K562 (cell line): ENCODE measurements at regions not wholly inside any gene's neighbourhood (a gene's known extent, or its start where the extent isn't known, plus 50 kb on each side); places are given as distances from the start of the nearest gene placed in this dataset.
"Not testable (repeated sequence)": the region's sequence is repeated elsewhere in the genome, so short reads cannot be mapped to it uniquely, and the experiment has no call there.

Experiments used
- ATAC-seq: fragments of 200-7000 bp; cut with Tn5 transposase; 3 replicates; pipeline ENCODE4 v1.9.1; 2020; ENCODE audit warnings: moderate library complexity
- BruUV-seq: library from RNA; stranded (reverse); fragments of 400-500 nt; replicated peaks from 2 replicates; lab custom pipeline; 2021; lab: Mats Ljungman, UMichigan
- CTCF ChIA-PET: fragments of 300-600 bp; formaldehyde crosslinking; extraction: SDS; loops from one replicate; lab custom pipeline; 2021; ENCODE audit warnings: low intra/inter-chr PET ratio; lab: Yijun Ruan, JAX
- POLR2A ChIA-PET: fragments of 300-600, 350-650 bp; sonication (Branson Sonifier 250); formaldehyde crosslinking; extraction: SDS; loops from one replicate; lab custom pipeline; 2021; ENCODE audit warnings: antibody characterized with exemption, inconsistent platforms; lab: Yijun Ruan, JAX
- DNase-seq, 4 experiments: peaks; one replicate each; pipeline versions ENCODE4 v3.0.0 to v3.0.0-alpha.2; 2011 to 2018; ENCODE audit warnings: low spot score in 3 of 4, mixed read lengths in 3 of 4; ENCODE audit errors: extremely low read depth in 1 of 4
- FAIRE-seq: peaks from 2 replicates; lab custom pipeline; 2011; peaks lifted over from hg19 to GRCh38; lab: Jason Lieb, UNC
- H2AFZ ChIP-seq: 2 replicates; pipeline ENCODE4 v1.6.0; 2011; ENCODE audit warnings: low read depth, low read length, control low read depth, inconsistent platforms
- H3K27ac ChIP-seq: fragments of 200-600 bp; 3 replicates; pipeline ENCODE4 v1.8.0; 2011; ENCODE audit warnings: low read depth, mild to moderate bottlenecking, control low read depth, inconsistent platforms, low read length, moderate library complexity, mixed read lengths; ENCODE audit errors: extremely low read depth
- H3K27me3 ChIP-seq, 2 experiments: fragments of 300-600 bp in 1 of 2; 2 replicates in 1 of 2; 3 replicates in 1 of 2; pipeline versions ENCODE4 v1.6.0 to v1.8.0; 2011; ENCODE audit warnings: inconsistent platforms in 2 of 2, low read length in 2 of 2, mild to moderate bottlenecking in 1 of 2, mixed read lengths in 1 of 2, moderate library complexity in 1 of 2; ENCODE audit not compliant: control insufficient read depth in 2 of 2, insufficient read depth in 2 of 2
- H3K36me3 ChIP-seq: fragments of 300-600 bp; 3 replicates; pipeline ENCODE4 v1.8.0; 2011; ENCODE audit warnings: mild to moderate bottlenecking, low read length, inconsistent platforms; ENCODE audit not compliant: control insufficient read depth, insufficient read depth
- H3K4me1 ChIP-seq, 2 experiments: fragments of 200-600 bp in 1 of 2; replicated peaks in 1 of 2; 2 replicates in 1 of 2; 3 replicates in 1 of 2; pipeline versions ENCODE4 v1.5.1 to v1.8.0; 2011; ENCODE audit warnings: inconsistent platforms in 2 of 2, low read length in 2 of 2, mild to moderate bottlenecking in 1 of 2, mixed read lengths in 1 of 2, moderate library complexity in 1 of 2; ENCODE audit not compliant: control insufficient read depth in 2 of 2, insufficient read depth in 2 of 2
- H3K4me2 ChIP-seq: 2 replicates; pipeline ENCODE4 v1.6.1; 2011; ENCODE audit warnings: low read length, control low read depth, inconsistent platforms, mixed read lengths; ENCODE audit not compliant: insufficient read depth
- H3K4me3 ChIP-seq: fragments of 200-600 bp; sonication (generic), shearing (Covaris generic); 2 replicates; pipeline ENCODE4 v1.5.1; 2016; ENCODE audit warnings: control low read depth, inconsistent platforms
- H3K79me2 ChIP-seq: fragments of 200-600 bp; 3 replicates; pipeline ENCODE4 v1.8.0; 2011; ENCODE audit warnings: low read length, inconsistent platforms; ENCODE audit not compliant: control insufficient read depth, insufficient read depth
- H3K9ac ChIP-seq, 2 experiments: 2 replicates each; pipeline versions ENCODE4 v1.6.0 to v1.6.1; 2011; ENCODE audit warnings: low read depth in 2 of 2, low read length in 2 of 2, control low read depth in 1 of 2, inconsistent platforms in 1 of 2, mild to moderate bottlenecking in 1 of 2, mixed read lengths in 1 of 2; ENCODE audit not compliant: insufficient read depth in 1 of 2
- H3K9me1 ChIP-seq: one replicate; pipeline ENCODE4 v1.6.0; 2011; ENCODE audit warnings: inconsistent platforms, mild to moderate bottlenecking, low read length, moderate library complexity; ENCODE audit not compliant: control insufficient read depth, insufficient read depth
- H3K9me3 ChIP-seq: replicated peaks from 2 replicates; pipeline ENCODE4 v1.5.1; 2011; ENCODE audit warnings: low read depth, low read length, inconsistent platforms; ENCODE audit not compliant: control insufficient read depth, insufficient read depth
- H4K20me1 ChIP-seq: replicated peaks from 2 replicates; pipeline ENCODE4 v1.6.1; 2011; ENCODE audit warnings: low read length, inconsistent platforms, mixed read lengths; ENCODE audit not compliant: control insufficient read depth, insufficient read depth
- HNRNPK ChIP-seq: fragments of 200-400 bp; formaldehyde crosslinking; IDR thresholded peaks from one replicate; pipeline ENCODE4 v1.6.1; 2018; ENCODE audit warnings: mild to moderate bottlenecking, low read depth, low read length; ENCODE audit not compliant: poor library complexity, severe bottlenecking
- PCBP2 ChIP-seq: fragments of 200-400 bp; formaldehyde crosslinking; IDR thresholded peaks from 2 replicates; pipeline ENCODE4 v1.6.1; 2018; ENCODE audit warnings: low read length, low read depth, mild to moderate bottlenecking, moderate library complexity; ENCODE audit not compliant: poor library complexity, severe bottlenecking
- WGBS: fragments of 100-300 bp; shearing (Covaris generic); methylation state at CpG from one replicate; pipeline ENCODE4 v1.1.6; 2016; ENCODE audit warnings: low coverage, mixed read lengths; ENCODE audit not compliant: insufficient coverage; ENCODE audit errors: missing lambda C conversion rate; 5-methylcytosine and 5-hydroxymethylcytosine counted together
- in situ Hi-C: fragments of 300-500 bp; cut with MboI; formaldehyde crosslinking; loops from 4 replicates; pipeline ENCODE4 v1.15.0; 2018; ENCODE audit warnings: inconsistent platforms, mixed read lengths
- intact Hi-C: fragments of 100-400 bp; cut with micrococcal nuclease; formaldehyde crosslinking; loops from 2 replicates; pipeline ENCODE4 v1.14.2; 2022

DNA sequence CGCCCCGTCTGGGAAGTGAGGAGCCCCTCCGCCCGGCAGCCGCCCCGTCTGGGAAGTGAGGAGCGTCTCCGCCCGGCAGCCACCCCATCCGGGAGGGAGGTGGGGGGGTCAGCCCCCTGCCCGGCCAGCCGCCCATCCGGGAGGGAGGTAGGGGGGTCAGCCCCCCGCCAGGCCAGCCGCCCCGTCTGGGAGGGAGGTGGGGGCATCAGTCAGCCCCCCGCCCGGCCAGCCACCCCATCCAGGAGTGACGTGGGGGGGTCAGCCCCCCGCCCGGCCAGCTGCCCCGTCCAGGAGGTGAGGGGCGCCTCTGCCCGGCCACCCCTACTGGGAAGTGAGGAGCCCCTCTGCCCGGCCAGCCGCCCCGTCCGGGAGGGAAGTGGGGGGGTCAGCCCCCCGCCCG lies 297.5 kb upstream of the DYNLRB2 start:
- H4K20me1 ChIP-seq, BruUV-seq, H3K9ac ChIP-seq, H3K4me2 ChIP-seq, H3K9me1 ChIP-seq, intact Hi-C loops, H3K36me3 ChIP-seq, DNase-seq, POLR2A ChIA-PET, H3K4me1 ChIP-seq, H3K27ac ChIP-seq, H3K9me3 ChIP-seq, H2AFZ ChIP-seq, CTCF ChIA-PET, H3K27me3 ChIP-seq, in situ Hi-C loops, H3K79me2 ChIP-seq, FAIRE-seq, H3K4me3 ChIP-seq, ATAC-seq: not testable (repeated sequence)
- WGBS = no CpG with 5 or more reads among the region's 30 CpGs

GRCh38 chr16:80242279-80242678 lies 298.5 kb upstream of the DYNLRB2 start:
- CTCF ChIA-PET, H3K79me2 ChIP-seq, H3K27me3 ChIP-seq, BruUV-seq, H3K36me3 ChIP-seq, H3K9ac ChIP-seq, POLR2A ChIA-PET, FAIRE-seq, H3K4me2 ChIP-seq, H4K20me1 ChIP-seq, H3K4me3 ChIP-seq, in situ Hi-C loops, H3K9me3 ChIP-seq, ATAC-seq, intact Hi-C loops, H3K4me1 ChIP-seq, H2AFZ ChIP-seq, H3K27ac ChIP-seq, H3K9me1 ChIP-seq, DNase-seq: not testable (repeated sequence)
- 17% methylated on average over 1 of the region's 4 CpGs for WGBS
- TF ChIP-seq HNRNPK = peak; percentile 71
- peak; percentile 33 for TF ChIP-seq PCBP2
